Gastrocnemius medialis (tissue), 4 donors: ENCODE measurements at regions not wholly inside any gene's neighbourhood (a gene's known extent, or its start where the extent isn't known, plus 50 kb on each side); places are given as distances from the start of the nearest gene placed in this dataset.
A peak's percentile ranks its signal among the peaks of the same experiment; 100 is the strongest.
"Not testable (repeated sequence)": the region's sequence is repeated elsewhere in the genome, so short reads cannot be mapped to it uniquely, and the experiment has no call there.

Experiments used
- ATAC-seq, 2 donors: fragments of 150-250 bp; one replicate each; pipeline ENCODE4 v1.9.1; 2016
- DNase-seq, 2 donors: peaks; one replicate each; pipeline ENCODE4 v3.0.0-alpha.2; 2019
- H3K27ac ChIP-seq, 4 donors: fragments of 200-600 bp; sonication (generic); 1 replicate in 1 of 4; 2 replicates in 3 of 4; pipeline ENCODE4 v1.5.1; 2016 to 2018; ENCODE audit warnings: mild to moderate bottlenecking in 2 of 4, moderate library complexity in 1 of 4
- H3K27me3 ChIP-seq, 3 donors: fragments of 200-600 bp; sonication (generic) in 2 of 3; 1 replicate in 1 of 3; 2 replicates in 2 of 3; pipeline versions ENCODE4 v1.5.1 to v1.6.0; 2016 to 2019; ENCODE audit warnings: mild to moderate bottlenecking in 1 of 3, moderate library complexity in 1 of 3
- H3K36me3 ChIP-seq, 2 donors: fragments of 200-600 bp; sonication (generic) in 1 of 2; one replicate each; pipeline ENCODE4 v1.5.1; 2017 to 2018
- H3K4me1 ChIP-seq, 2 donors: fragments of 200-600 bp; sonication (generic) in 1 of 2; one replicate each; pipeline ENCODE4 v1.5.1; 2016 to 2017; ENCODE audit warnings: mild to moderate bottlenecking in 2 of 2
- H3K4me3 ChIP-seq, 4 donors: fragments of 200-600 bp; sonication (generic) in 3 of 4; 1 replicate in 1 of 4; 2 replicates in 3 of 4; pipeline ENCODE4 v1.5.1; 2016 to 2019; ENCODE audit warnings: mild to moderate bottlenecking in 2 of 4
- H3K9me3 ChIP-seq, 3 donors: fragments of 200-600 bp; sonication (generic) in 2 of 3; 1 replicate in 1 of 3; 2 replicates in 2 of 3; pipeline ENCODE4 v1.5.1; 2016 to 2019
- CTCF ChIP-seq, 5 experiments: fragments of 450-650 bp in 3 of 5; fragments of 200-600 bp in 2 of 5; sonication (generic) in 2 of 5; IDR thresholded peaks in 4 of 5; conservative IDR thresholded peaks in 1 of 5; 1 replicate in 4 of 5; 2 replicates in 1 of 5; pipeline ENCODE4 v1.5.1; 2016 to 2019; ENCODE audit warnings: antibody characterized with exemption in 5 of 5, mild to moderate bottlenecking in 3 of 5, moderate library complexity in 3 of 5
- POLR2A ChIP-seq, 2 donors: fragments of 450-650 bp; IDR thresholded peaks; one replicate each; pipeline ENCODE4 v1.6.1; 2017; ENCODE audit warnings: antibody characterized with exemption in 2 of 2, mild to moderate bottlenecking in 2 of 2, moderate library complexity in 2 of 2
- in situ Hi-C, 4 donors: fragments of 200-750 bp; cut with MboI; loops; one replicate each; pipeline versions ENCODE4 v1.15.0 to v1.8.0; 2017; ENCODE audit warnings: low sequenced_read_pairs in 4 of 4
- intact Hi-C: fragments of 100-400 bp; cut with DNase I; formaldehyde crosslinking; loops from one replicate; pipeline ENCODE4 v1.15.1; 2023; ENCODE audit warnings: low total_unique reads

GRCh38 chr17:77061669-77062068 lies 79.1 kb upstream of the SEC14L1 start:
- no peak for TF ChIP-seq CTCF (IDR thresholded peaks at IDR 0.05 in 4 of 5, conservative IDR thresholded peaks at IDR 0.05 in 1 of 5)
- no peak for TF ChIP-seq POLR2A (IDR thresholded peaks at IDR 0.05)
- no peak for ATAC-seq
- Histone ChIP-seq H3K4me3 (no peak overlapping the region), H3K27me3 (peaks cover 4 to 11% (median 4%) of the 10 kb centered on the region in 3 donors), H3K4me1 (no peaks in the 10 kb centered on the region), H3K36me3 (no peaks in the 10 kb centered on the region), H3K27ac (no peak overlapping the region), H3K9me3 (no peaks in the 10 kb centered on the region)
- no peak for DNase-seq
- in situ Hi-C loops = loop anchor here in 3 of 4 donors (5.0 to 25.0 kb wide), 3 partner anchors 194 to 451 kb away; partner anchors contain the start of gene MGAT5B (in 2 of the 3)
- intact Hi-C loops = no loop called here

- intact Hi-C loops (no loop called here), in situ Hi-C loops (loop anchor here in 3 of 4 donors (5.0 to 25.0 kb wide), 3 partner anchors 197 to 448 kb away; partner anchors contain the start of gene MGAT5B (in 2 of the 3))
- no peaks in the 10 kb centered on the region for H3K36me3 ChIP-seq
- H3K27me3 ChIP-seq = peaks cover under 1 to 4% (median 4%) of the 10 kb centered on the region in 3 donors
- H3K4me3 ChIP-seq = no peak overlapping the region
- no peak for ATAC-seq
- no peak for DNase-seq
- H3K9me3 ChIP-seq = no peaks in the 10 kb centered on the region
- no peaks in the 10 kb centered on the region for H3K4me1 ChIP-seq
- no peak overlapping the region for H3K27ac ChIP-seq
- no peak for TF ChIP-seq POLR2A (IDR thresholded peaks at IDR 0.05)
- TF ChIP-seq CTCF (IDR thresholded peaks at IDR 0.05 in 4 of 5, conservative IDR thresholded peaks at IDR 0.05 in 1 of 5) = no peak
Measured at GRCh38 chr17:77064598-77064997, 76.2 kb upstream of the SEC14L1 start.

GRCh38 chr17:77066165-77066564 lies 74.6 kb upstream of the SEC14L1 start:
- no peaks in the 10 kb centered on the region for H3K4me1 ChIP-seq

GRCh38 chr17:77066726-77067409 lies 73.9 kb upstream of the SEC14L1 start:
- DNase-seq, H3K27ac ChIP-seq, H3K27me3 ChIP-seq, H3K4me3 ChIP-seq, H3K9me3 ChIP-seq, ATAC-seq, H3K4me1 ChIP-seq, H3K36me3 ChIP-seq: not testable (repeated sequence)
- TF ChIP-seq CTCF (IDR thresholded peaks at IDR 0.05 in 4 of 5, conservative IDR thresholded peaks at IDR 0.05 in 1 of 5) = peak in 4 of 5 experiments; percentile 32 to 75 (median 64)
- in situ Hi-C loops = loop anchor here in 3 of 4 donors (10.0 to 25.0 kb wide), 2 partner anchors 202 to 445 kb away; partner anchors contain the start of gene MGAT5B (in 1 of the 3)
- intact Hi-C loops = loop anchor here (1.0 kb wide), 1 partner anchor 199 kb away; the partner anchor contains the start of gene MGAT5B

More at GRCh38 chr17:77066165-77066564, 74.6 kb upstream of the SEC14L1 start:
- TF ChIP-seq POLR2A (IDR thresholded peaks at IDR 0.05) (no peak), CTCF (IDR thresholded peaks at IDR 0.05 in 4 of 5, conservative IDR thresholded peaks at IDR 0.05 in 1 of 5) (no peak)
- in situ Hi-C loops (loop anchor here in 3 of 4 donors (10.0 to 25.0 kb wide), 2 partner anchors 201 to 446 kb away; partner anchors contain the start of gene MGAT5B (in 1 of the 3)), intact Hi-C loops (loop anchor here (1.0 kb wide), 1 partner anchor 198 kb away; the partner anchor contains the start of gene MGAT5B)
- ATAC-seq (no peak), DNase-seq (no peak)
- Histone ChIP-seq H3K27ac (no peak overlapping the region), H3K36me3 (no peaks in the 10 kb centered on the region), H3K27me3 (peaks cover 0 to 3% (median 0%) of the 10 kb centered on the region in 3 donors), H3K4me3 (no peak overlapping the region), H3K9me3 (no peaks in the 10 kb centered on the region)
